ENCODE measurements at regions not wholly inside any gene's neighbourhood (a gene's known extent, or its start where the extent isn't known, plus 50 kb on each side); places are given as distances from the start of the nearest gene placed in this dataset.

- Mint-ChIP-seq H3K9me3 (peaks cover 13% of the 10 kb centered on the region), H3K27me3 (peaks cover 2% of the 10 kb centered on the region), H3K36me3 (ENCODE audit: low read depth) (peaks cover 2% of the 10 kb centered on the region), H3K27ac (no peak overlapping the region), H3K4me3 (no peak overlapping the region), H3K4me1 (ENCODE audit: low read depth) (peaks cover 13% of the 10 kb centered on the region)
- no peak for DNase-seq
- POLR2A ChIA-PET: no interaction called here
- intact Hi-C loops (cut with micrococcal nuclease): no loop called here
- ATAC-seq: no peak
- no peak for TF ChIP-seq CTCF (IDR thresholded peaks at IDR 0.05)
- CTCF ChIA-PET: no interaction called here
These were observed 193.8 kb upstream of the SHH start for GRCh38 chr7:156006024-156006423.

GRCh38 chr7:156005202-156005691 is 193.0 kb upstream of the SHH start:
- DNase-seq: no peak
- Mint-ChIP-seq H3K4me3 (no peak overlapping the region), H3K27ac (no peak overlapping the region), H3K9me3 (peaks cover 10% of the 10 kb centered on the region), H3K36me3 (ENCODE audit: low read depth) (peaks cover 2% of the 10 kb centered on the region), H3K27me3 (peaks cover 2% of the 10 kb centered on the region), H3K4me1 (ENCODE audit: low read depth) (peaks cover 19% of the 10 kb centered on the region)
- CTCF ChIA-PET: interaction anchor here (1.1 kb wide), 1 partner anchor 37 kb away, joined by 3 read pairs; no protein-coding TSS in a partner anchor
- TF ChIP-seq CTCF (IDR thresholded peaks at IDR 0.05): no peak
- POLR2A ChIA-PET: interaction anchor here (1.0 kb wide), 1 partner anchor 9 kb away, joined by 3 read pairs; no protein-coding TSS in a partner anchor
- ATAC-seq: no peak
- intact Hi-C loops (cut with micrococcal nuclease): no loop called here

GRCh38 chr7:156004265-156005201 is 192.3 kb upstream of the SHH start:
- H3K9me3 Mint-ChIP-seq: peaks cover 5% of the 10 kb centered on the region
- intact Hi-C loops (cut with micrococcal nuclease): no loop called here
- peaks cover 20% of the 10 kb centered on the region for H3K4me1 Mint-ChIP-seq (ENCODE audit: low read depth)
- no peak overlapping the region for H3K4me3 Mint-ChIP-seq
- no peaks in the 10 kb centered on the region for H3K36me3 Mint-ChIP-seq (ENCODE audit: low read depth)
- CTCF ChIA-PET: interaction anchor here (1.1 kb wide), 1 partner anchor 36 kb away, joined by 3 read pairs; no protein-coding TSS in a partner anchor
- TF ChIP-seq CTCF (IDR thresholded peaks at IDR 0.05): no peak
- peaks cover 2% of the 10 kb centered on the region for H3K27me3 Mint-ChIP-seq
- no peak overlapping the region for H3K27ac Mint-ChIP-seq
- POLR2A ChIA-PET: interaction anchor here (1.0 kb wide), 1 partner anchor 8 kb away, joined by 3 read pairs; no protein-coding TSS in a partner anchor
- ATAC-seq (no peak), DNase-seq (no peak)

- peaks cover 21% of the 10 kb centered on the region for H3K4me1 Mint-ChIP-seq (ENCODE audit: low read depth)
- H3K36me3 Mint-ChIP-seq (ENCODE audit: low read depth): no peaks in the 10 kb centered on the region
- ATAC-seq (no peak), DNase-seq (no peak)
- no peak overlapping the region for H3K27ac Mint-ChIP-seq
- TF ChIP-seq CTCF (IDR thresholded peaks at IDR 0.05): no peak
- intact Hi-C loops (cut with micrococcal nuclease): no loop called here
- ChIA-PET POLR2A (interaction anchor here (1.0 kb wide), 1 partner anchor 8 kb away, joined by 3 read pairs; no protein-coding TSS in a partner anchor), CTCF (no interaction called here)
- H3K4me3 Mint-ChIP-seq: no peak overlapping the region
- peaks cover 1% of the 10 kb centered on the region for H3K9me3 Mint-ChIP-seq
- peaks cover 2% of the 10 kb centered on the region for H3K27me3 Mint-ChIP-seq
These were observed 191.2 kb upstream of the SHH start for GRCh38 chr7:156003220-156004162.
